GM18907 (cell line): ENCODE measurements at regions not wholly inside any gene's neighbourhood (a gene's known extent, or its start where the extent isn't known, plus 50 kb on each side); places are given as distances from the start of the nearest gene placed in this dataset.

Experiments used
- ATAC-seq: cut with Tn5 transposase; IDR thresholded peaks from one replicate; pipeline ENCODE4 v1.9.1; 2021; ENCODE audit warnings: mild to moderate bottlenecking, moderate library complexity; ENCODE audit not compliant: unreplicated experiment

GRCh38 chr6:164502833-164503232 lies 806.6 kb downstream of the C6orf118 start:
- no peak for ATAC-seq

- no peak for ATAC-seq
These were observed 813.4 kb downstream of the C6orf118 start for GRCh38 chr6:164495882-164496495.

- ATAC-seq: no peak
These were observed 831.0 kb downstream of the C6orf118 start for GRCh38 chr6:164478426-164478825.

GRCh38 chr6:164477790-164478189 lies 831.6 kb downstream of the C6orf118 start:
- ATAC-seq: no peak

GRCh38 chr6:164477101-164477500 lies 832.3 kb downstream of the C6orf118 start:
- no peak for ATAC-seq

GRCh38 chr6:164469276-164469949 lies 840.0 kb downstream of the C6orf118 start:
- ATAC-seq: no peak

GRCh38 chr6:164455835-164456234 lies 853.6 kb downstream of the C6orf118 start:
- ATAC-seq: no peak

GRCh38 chr6:164453835-164454234 lies 855.6 kb downstream of the C6orf118 start:
- no peak for ATAC-seq

- no peak for ATAC-seq
These were observed 866.8 kb downstream of the C6orf118 start for GRCh38 chr6:164442572-164442971.

GRCh38 chr6:164439331-164439730 lies 870.1 kb downstream of the C6orf118 start:
- no peak for ATAC-seq

GRCh38 chr6:164436976-164437375 lies 872.4 kb downstream of the C6orf118 start:
- ATAC-seq: no peak

GRCh38 chr6:164427728-164428402 lies 881.5 kb downstream of the C6orf118 start:
- no peak for ATAC-seq

- ATAC-seq: no peak
These were observed 884.9 kb downstream of the C6orf118 start for GRCh38 chr6:164424489-164424888.

- no peak for ATAC-seq
These were observed 890.3 kb downstream of the C6orf118 start for GRCh38 chr6:164419099-164419498.

GRCh38 chr6:164418262-164418588 lies 891.2 kb downstream of the C6orf118 start:
- no peak for ATAC-seq

- no peak for ATAC-seq
These were observed 891.7 kb downstream of the C6orf118 start for GRCh38 chr6:164417537-164418261.

GRCh38 chr6:164415832-164416563 lies 893.4 kb downstream of the C6orf118 start:
- no peak for ATAC-seq

- ATAC-seq: no peak
These were observed 894.7 kb downstream of the C6orf118 start for GRCh38 chr6:164414695-164415094.

GRCh38 chr6:164412566-164412965 lies 896.8 kb downstream of the C6orf118 start:
- no peak for ATAC-seq

GRCh38 chr6:164410017-164410416 lies 899.4 kb downstream of the C6orf118 start:
- ATAC-seq: no peak
